WTC11 (cell line): ENCODE measurements at regions not wholly inside any gene's neighbourhood (a gene's known extent, or its start where the extent isn't known, plus 50 kb on each side); places are given as distances from the start of the nearest gene placed in this dataset.

Source experiments
- ATAC-seq: fragments of 200-7000 bp; cut with Tn5 transposase; 2 replicates; pipeline ENCODE4 v1.10.0; 2021; ENCODE audit warnings: mild to moderate bottlenecking, moderate library complexity
- CTCF ChIA-PET: fragments of 300-600 bp; sonication (Branson Sonifier 250); formaldehyde crosslinking; loops from one replicate; lab custom pipeline; 2021; ENCODE audit warnings: antibody characterized with exemption; lab: Charles Lee
- POLR2A ChIA-PET: fragments of 350-600 bp; sonication (Branson Sonifier 250); formaldehyde crosslinking; loops from one replicate; lab custom pipeline; 2021; ENCODE audit warnings: antibody characterized with exemption; lab: Charles Lee
- DNase-seq: peaks from one replicate; pipeline ENCODE4 v3.0.0; 2021; ENCODE audit warnings: low spot score
- H3K27ac Mint-ChIP-seq: 2 replicates; pipeline ENCODE4 v1.8.0; 2021; ENCODE audit warnings: mixed read lengths
- H3K27me3 Mint-ChIP-seq: 2 replicates; pipeline ENCODE4 v1.8.0; 2021; ENCODE audit warnings: low read depth, mild to moderate bottlenecking, moderate library complexity, mixed read lengths
- H3K36me3 Mint-ChIP-seq: 2 replicates; pipeline ENCODE4 v1.8.0; 2021; ENCODE audit warnings: mixed read lengths
- H3K4me1 Mint-ChIP-seq: 2 replicates; pipeline ENCODE4 v1.8.0; 2022; ENCODE audit warnings: mixed read lengths
- H3K4me3 Mint-ChIP-seq: 2 replicates; pipeline ENCODE4 v1.8.0; 2021; ENCODE audit warnings: mild to moderate bottlenecking, moderate library complexity, mixed read lengths
- H3K9me3 Mint-ChIP-seq: 2 replicates; pipeline ENCODE4 v1.8.0; 2021; ENCODE audit warnings: mixed read lengths
- AR ChIP-seq: fragments of 250-450 bp; sonication (Bioruptor Pico); IDR thresholded peaks from 2 replicates; pipeline ENCODE4 v1.9.0; 2021; ENCODE audit warnings: mild to moderate bottlenecking
- ARID4B ChIP-seq: sonication (generic); formaldehyde crosslinking; IDR thresholded peaks from 2 replicates; pipeline ENCODE4 v1.8.0; 2023; ENCODE audit warnings: missing genetic modification reagents, mild to moderate bottlenecking, borderline replicate concordance
- CDX4 ChIP-seq: fragments of 250-450 bp; sonication (Bioruptor Pico); IDR thresholded peaks from 2 replicates; pipeline ENCODE4 v1.9.0; 2021; ENCODE audit warnings: moderate library complexity, mild to moderate bottlenecking, inconsistent platforms, borderline replicate concordance
- E2F4 ChIP-seq: sonication (generic); formaldehyde crosslinking; IDR thresholded peaks from 2 replicates; pipeline ENCODE4 v1.8.1; 2022; ENCODE audit warnings: low read depth, mild to moderate bottlenecking, moderate library complexity, missing genetic modification reagents, borderline replicate concordance
- FOXK1 ChIP-seq: sonication (generic); formaldehyde crosslinking; IDR thresholded peaks from 2 replicates; pipeline ENCODE4 v1.8.0; 2022; ENCODE audit warnings: mild to moderate bottlenecking, moderate library complexity, missing genetic modification reagents
- FOXP1 ChIP-seq: sonication (generic); formaldehyde crosslinking; IDR thresholded peaks from 2 replicates; pipeline ENCODE4 v1.8.0; 2022; ENCODE audit warnings: missing genetic modification reagents, mild to moderate bottlenecking, moderate library complexity, borderline replicate concordance
- GABPB1 ChIP-seq: sonication (generic); formaldehyde crosslinking; IDR thresholded peaks from 2 replicates; pipeline ENCODE4 v1.8.1; 2023; ENCODE audit warnings: mild to moderate bottlenecking, missing genetic modification reagents
- GRHL2 ChIP-seq: fragments of 250-450 bp; sonication (Bioruptor Pico); IDR thresholded peaks from 2 replicates; pipeline ENCODE4 v1.8.0; 2022; ENCODE audit warnings: mild to moderate bottlenecking, moderate library complexity; ENCODE audit not compliant: insufficient replicate concordance, severe bottlenecking
- MAX ChIP-seq: sonication (generic); formaldehyde crosslinking; IDR thresholded peaks from 2 replicates; pipeline ENCODE4 v1.8.0; 2022; ENCODE audit warnings: mild to moderate bottlenecking, missing genetic modification reagents
- NFATC4 ChIP-seq: fragments of 250-450 bp; sonication (Bioruptor Pico); IDR thresholded peaks from 2 replicates; pipeline ENCODE4 v1.9.0; 2021; ENCODE audit warnings: mild to moderate bottlenecking
- RELA ChIP-seq: sonication (generic); formaldehyde crosslinking; IDR thresholded peaks from 2 replicates; pipeline ENCODE4 v1.8.1; 2022; ENCODE audit warnings: missing genetic modification reagents, mild to moderate bottlenecking, borderline replicate concordance
- TCF7 ChIP-seq: sonication (generic); formaldehyde crosslinking; IDR thresholded peaks from 2 replicates; pipeline ENCODE4 v1.8.0; 2022; ENCODE audit warnings: mild to moderate bottlenecking, low read depth, missing genetic modification reagents, moderate library complexity
- TEAD1 ChIP-seq: sonication (generic); formaldehyde crosslinking; IDR thresholded peaks from 2 replicates; pipeline ENCODE4 v1.8.0; 2022; ENCODE audit warnings: mild to moderate bottlenecking, missing genetic modification reagents
- TEAD4 ChIP-seq: sonication (generic); formaldehyde crosslinking; IDR thresholded peaks from 2 replicates; pipeline ENCODE4 v1.8.0; 2022; ENCODE audit warnings: mild to moderate bottlenecking, missing genetic modification reagents
- TP53 ChIP-seq: sonication (generic); formaldehyde crosslinking; IDR thresholded peaks from 2 replicates; pipeline ENCODE4 v1.8.1; 2023; ENCODE audit warnings: mild to moderate bottlenecking, missing genetic modification reagents
- USF1 ChIP-seq: sonication (generic); formaldehyde crosslinking; IDR thresholded peaks from 2 replicates; pipeline ENCODE4 v1.8.0; 2022; ENCODE audit warnings: mild to moderate bottlenecking, missing genetic modification reagents
- ZNF219 ChIP-seq: sonication (generic); formaldehyde crosslinking; IDR thresholded peaks from 2 replicates; pipeline ENCODE4 v1.8.0; 2023; ENCODE audit warnings: missing genetic modification reagents, mild to moderate bottlenecking, borderline replicate concordance
- ZNF281 ChIP-seq: sonication (generic); formaldehyde crosslinking; IDR thresholded peaks from 2 replicates; pipeline ENCODE4 v1.8.0; 2023; ENCODE audit warnings: mild to moderate bottlenecking, missing genetic modification reagents
- ZNF423 ChIP-seq: fragments of 250-450 bp; sonication (Bioruptor Pico); IDR thresholded peaks from 2 replicates; pipeline ENCODE4 v2.1.2; 2022; ENCODE audit warnings: mild to moderate bottlenecking, moderate library complexity

GRCh38 chr4:181018913-181019312, 1224.3 kb upstream of the TENM3 start:
- DNase-seq (no peak), ATAC-seq (no peak)
- CTCF ChIA-PET = no interaction called here
- no peak overlapping the region for H3K4me3 Mint-ChIP-seq
- POLR2A ChIA-PET = no interaction called here
- no peaks in the 10 kb centered on the region for H3K27me3 Mint-ChIP-seq
- H3K9me3 Mint-ChIP-seq = peaks cover 30% of the 10 kb centered on the region
- TF ChIP-seq FOXK1 (CRISPR knock-in tag) (no peak), CDX4 (CRISPR knock-in tag) (no peak), ZNF423 (CRISPR knock-in tag) (no peak), GABPB1 (CRISPR knock-in tag) (no peak), RELA (no peak), USF1 (no peak), TEAD4 (CRISPR knock-in tag) (no peak)
- peaks cover 5% of the 10 kb centered on the region for H3K36me3 Mint-ChIP-seq
- H3K27ac Mint-ChIP-seq = no peak overlapping the region
- peaks cover 12% of the 10 kb centered on the region for H3K4me1 Mint-ChIP-seq

- Mint-ChIP-seq H3K4me3 (no peak overlapping the region), H3K27me3 (no peaks in the 10 kb centered on the region), H3K4me1 (peaks cover 12% of the 10 kb centered on the region), H3K9me3 (peaks cover 20% of the 10 kb centered on the region), H3K36me3 (no peaks in the 10 kb centered on the region), H3K27ac (no peak overlapping the region)
- ATAC-seq = no peak
- DNase-seq = no peak
- no peak for TF ChIP-seq GRHL2
- no peak for TF ChIP-seq ZNF281 (CRISPR knock-in tag)
- no peak for TF ChIP-seq E2F4 (CRISPR knock-in tag)
- TF ChIP-seq AR (CRISPR knock-in tag) = no peak
- no peak for TF ChIP-seq ARID4B (CRISPR knock-in tag)
- TF ChIP-seq TP53 (CRISPR knock-in tag) = no peak
- no peak for TF ChIP-seq FOXK1 (CRISPR knock-in tag)
- no peak for TF ChIP-seq ZNF219 (CRISPR knock-in tag)
- TF ChIP-seq TEAD4 (CRISPR knock-in tag) = no peak
- TF ChIP-seq TEAD1 (CRISPR knock-in tag) = no peak
- no peak for TF ChIP-seq CDX4 (CRISPR knock-in tag)
- no peak for TF ChIP-seq MAX (CRISPR knock-in tag)
- TF ChIP-seq TCF7 = no peak
- no peak for TF ChIP-seq NFATC4
- TF ChIP-seq FOXP1 (CRISPR knock-in tag) = no peak
- ChIA-PET CTCF (no interaction called here), POLR2A (no interaction called here)
Measured at GRCh38 chr4:181020456-181020855, 1222.7 kb upstream of the TENM3 start.
